ENCODE measurements at regions not wholly inside any gene's neighbourhood (a gene's known extent, or its start where the extent isn't known, plus 50 kb on each side); places are given as distances from the start of the nearest gene placed in this dataset.

GRCh38 chr21:21734088-21734487, 735.9 kb downstream of the NCAM2 start:
- no peak for DNase-seq (ENCODE audit: low read depth)
- TF ChIP-seq CTCF (IDR thresholded peaks at IDR 0.05; ENCODE audit: low read depth, low read length, missing control alignments): no peak
- H3K4me3 ChIP-seq (ENCODE audit: low read depth, low read length): no peak overlapping the region
- in situ Hi-C loops (cut with HindIII; ENCODE audit: low sequenced_read_pairs): no loop called here

- no peak for TF ChIP-seq CTCF (IDR thresholded peaks at IDR 0.05; ENCODE audit: low read depth, low read length, missing control alignments)
- in situ Hi-C loops (cut with HindIII; ENCODE audit: low sequenced_read_pairs): no loop called here
- no peak for DNase-seq (ENCODE audit: low read depth)
- H3K4me3 ChIP-seq (ENCODE audit: low read depth, low read length): no peak overlapping the region
Observed at GRCh38 chr21:21737186-21737585, 739.0 kb downstream of the NCAM2 start.

- no peak for TF ChIP-seq CTCF (IDR thresholded peaks at IDR 0.05; ENCODE audit: low read depth, low read length, missing control alignments)
- no peak overlapping the region for H3K4me3 ChIP-seq (ENCODE audit: low read depth, low read length)
- no peak for DNase-seq (ENCODE audit: low read depth)
- in situ Hi-C loops (cut with HindIII; ENCODE audit: low sequenced_read_pairs): no loop called here
Observed at GRCh38 chr21:21740207-21740606, 742.0 kb downstream of the NCAM2 start.

- TF ChIP-seq CTCF (IDR thresholded peaks at IDR 0.05; ENCODE audit: low read depth, low read length, missing control alignments): no peak
- no peak overlapping the region for H3K4me3 ChIP-seq (ENCODE audit: low read depth, low read length)
- in situ Hi-C loops (cut with HindIII; ENCODE audit: low sequenced_read_pairs): no loop called here
- no peak for DNase-seq (ENCODE audit: low read depth)
Observed at GRCh38 chr21:21750124-21750825, 752.1 kb downstream of the NCAM2 start.

- no peak overlapping the region for H3K4me3 ChIP-seq (ENCODE audit: low read depth, low read length)
- in situ Hi-C loops (cut with HindIII; ENCODE audit: low sequenced_read_pairs): no loop called here
- no peak for DNase-seq (ENCODE audit: low read depth)
- no peak for TF ChIP-seq CTCF (IDR thresholded peaks at IDR 0.05; ENCODE audit: low read depth, low read length, missing control alignments)
Observed at GRCh38 chr21:21751286-21751685, 753.1 kb downstream of the NCAM2 start.

- H3K4me3 ChIP-seq (ENCODE audit: low read depth, low read length): no peak overlapping the region
- in situ Hi-C loops (cut with HindIII; ENCODE audit: low sequenced_read_pairs): no loop called here
- no peak for DNase-seq (ENCODE audit: low read depth)
- no peak for TF ChIP-seq CTCF (IDR thresholded peaks at IDR 0.05; ENCODE audit: low read depth, low read length, missing control alignments)
Observed at GRCh38 chr21:21762855-21763254, 764.6 kb downstream of the NCAM2 start.
